GM18517 (cell line): ENCODE measurements at regions not wholly inside any gene's neighbourhood (a gene's known extent, or its start where the extent isn't known, plus 50 kb on each side); places are given as distances from the start of the nearest gene placed in this dataset.

Experiments
- ATAC-seq: cut with Tn5 transposase; IDR thresholded peaks from one replicate; pipeline ENCODE4 v1.9.1; 2021; ENCODE audit warnings: mild to moderate bottlenecking, moderate library complexity; ENCODE audit not compliant: unreplicated experiment

DNA sequence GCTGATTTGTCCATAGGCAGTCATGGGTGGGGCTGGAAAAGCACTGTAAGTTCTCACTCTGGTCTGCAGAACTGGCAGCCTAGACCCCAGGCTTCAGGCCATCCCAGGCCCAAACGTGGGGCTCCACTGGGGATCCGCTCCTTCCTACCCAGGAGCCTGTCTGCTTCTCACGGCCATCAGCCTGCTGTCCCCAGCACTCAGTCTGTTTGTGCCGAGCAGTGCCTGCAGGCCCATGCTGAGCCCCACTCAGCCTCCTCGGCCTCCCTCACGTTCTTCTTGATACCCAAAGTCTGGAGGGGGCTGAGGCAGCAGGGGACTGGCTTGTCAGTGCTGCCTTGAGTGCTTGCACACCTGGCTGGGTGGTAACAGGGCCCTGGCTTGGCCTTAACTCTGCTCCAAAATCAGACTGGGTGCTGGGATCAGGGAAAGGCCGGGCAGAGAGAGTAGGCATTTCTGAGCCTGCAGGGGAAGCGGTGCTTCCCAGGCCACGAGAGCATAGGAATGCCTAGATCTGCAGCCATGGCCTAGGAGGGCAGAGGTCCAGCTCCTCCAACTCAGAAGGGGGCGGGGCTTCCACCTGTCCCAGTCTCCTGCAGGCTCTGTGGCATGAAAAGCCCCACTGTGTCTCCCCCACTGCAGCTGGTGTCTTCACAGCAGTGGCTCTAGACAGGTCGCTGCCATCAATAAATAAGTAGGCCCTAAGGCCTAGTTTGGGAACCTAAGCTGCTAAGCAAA is 772.4 kb upstream of the FBXO33 start:
- no peak for ATAC-seq

GRCh38 chr14:40199101-40199500 is 766.9 kb upstream of the FBXO33 start:
- no peak for ATAC-seq

GRCh38 chr14:40197344-40197743 is 765.1 kb upstream of the FBXO33 start:
- no peak for ATAC-seq

DNA sequence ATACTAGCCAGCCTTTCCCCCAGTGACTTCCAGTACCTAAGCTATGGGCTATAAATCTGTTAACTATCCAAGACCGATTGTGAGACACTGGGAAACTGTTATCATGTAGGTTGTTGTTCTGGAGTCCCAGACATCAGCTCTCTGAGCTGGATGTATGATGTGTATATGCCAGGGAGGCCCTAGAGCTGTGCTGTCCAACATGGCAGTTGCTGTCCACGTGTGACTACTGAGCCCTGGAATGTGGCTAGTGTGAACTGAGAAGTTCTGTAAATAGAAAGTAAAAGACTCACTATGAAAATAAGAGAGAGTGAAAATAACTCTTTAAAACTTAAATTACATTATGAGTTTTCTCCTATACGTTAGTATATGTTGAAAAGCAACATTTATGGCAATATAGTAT is 755.8 kb upstream of the FBXO33 start:
- ATAC-seq, result no peak

DNA sequence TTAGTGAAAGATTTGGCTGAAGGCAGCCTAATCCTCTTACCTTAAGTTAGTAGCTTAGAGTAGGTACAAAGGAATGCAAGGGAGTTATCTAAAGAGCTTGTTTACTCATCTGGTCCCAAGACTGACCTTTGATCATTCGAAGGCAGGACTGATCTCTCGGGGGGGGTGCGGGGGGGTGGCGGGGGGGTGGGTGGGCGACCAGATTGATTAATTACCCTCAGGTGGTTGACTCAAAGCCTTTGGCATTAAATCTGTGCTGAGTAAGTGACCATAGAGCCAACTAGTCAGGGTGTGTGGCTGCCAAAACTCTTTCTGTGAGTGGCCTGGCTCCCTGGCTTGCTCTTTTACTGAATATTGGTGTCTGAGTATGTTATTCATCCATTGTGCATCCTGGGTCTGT is 731.9 kb upstream of the FBXO33 start:
- ATAC-seq, result no peak

- ATAC-seq, result no peak
These were observed 707.4 kb upstream of the FBXO33 start for GRCh38 chr14:40139657-40140056.

DNA sequence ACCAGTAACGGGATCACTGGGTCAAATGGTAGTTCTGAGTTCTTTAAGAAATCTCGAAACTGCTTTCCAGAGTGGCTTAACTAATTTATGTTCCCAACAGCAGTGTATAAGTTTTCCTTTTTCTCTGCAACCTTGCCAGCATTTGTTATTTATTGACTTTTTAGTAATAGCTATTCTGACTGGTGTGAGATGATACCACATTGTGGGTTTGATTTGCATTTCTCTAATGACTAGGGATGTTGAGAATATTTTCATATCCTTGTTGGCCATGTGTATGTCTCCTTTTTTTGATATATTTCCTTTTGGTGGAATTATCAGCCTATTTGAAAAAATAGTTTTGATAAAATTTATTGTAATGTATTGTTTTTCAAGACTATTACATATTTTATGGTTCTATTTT is 701.2 kb upstream of the FBXO33 start:
- no peak for ATAC-seq

DNA sequence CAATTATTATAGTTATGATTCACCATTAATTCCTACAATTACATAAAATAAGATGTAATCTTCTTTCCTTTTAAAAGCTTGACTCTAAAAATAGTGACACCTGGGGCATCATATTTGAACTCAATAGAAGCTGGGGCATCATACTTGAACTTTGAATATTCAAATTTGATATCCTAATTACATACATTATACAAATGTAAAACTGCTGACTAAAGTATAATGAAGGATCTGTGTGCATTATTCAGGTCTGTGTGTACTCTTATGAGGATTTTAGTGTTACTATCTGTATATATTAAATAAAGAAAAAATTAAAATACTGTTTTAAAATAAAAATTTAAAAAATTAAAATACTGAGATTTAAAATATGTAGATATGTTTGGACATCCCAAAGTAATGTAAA is 696.9 kb upstream of the FBXO33 start:
- no peak for ATAC-seq

GRCh38 chr14:40123816-40124215 is 691.6 kb upstream of the FBXO33 start:
- ATAC-seq, result no peak

- no peak for ATAC-seq
These were observed 690.9 kb upstream of the FBXO33 start for GRCh38 chr14:40122968-40123648.

GRCh38 chr14:40119765-40120164 is 687.5 kb upstream of the FBXO33 start:
- ATAC-seq, result no peak

GRCh38 chr14:40119321-40119720 is 687.1 kb upstream of the FBXO33 start:
- ATAC-seq, result no peak

DNA sequence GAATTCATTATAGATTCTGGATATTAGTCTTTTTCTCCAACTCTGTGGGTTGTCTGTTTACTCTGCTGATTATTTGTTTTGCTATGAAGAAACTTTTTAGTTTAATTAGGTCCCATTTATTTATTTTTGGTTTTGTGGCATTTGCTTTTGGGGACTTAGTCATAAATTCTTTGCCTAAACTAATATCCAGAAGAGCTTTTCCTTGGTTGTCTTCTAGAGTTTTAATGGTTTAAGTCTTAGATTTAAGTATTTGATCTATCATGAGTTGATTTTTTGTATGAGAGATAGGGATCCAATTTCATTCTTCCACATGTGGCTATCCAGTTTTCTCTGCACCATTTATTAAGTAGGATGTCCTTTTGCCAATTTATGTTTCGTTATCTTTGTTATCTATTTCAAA is 683.4 kb upstream of the FBXO33 start:
- no peak for ATAC-seq

DNA sequence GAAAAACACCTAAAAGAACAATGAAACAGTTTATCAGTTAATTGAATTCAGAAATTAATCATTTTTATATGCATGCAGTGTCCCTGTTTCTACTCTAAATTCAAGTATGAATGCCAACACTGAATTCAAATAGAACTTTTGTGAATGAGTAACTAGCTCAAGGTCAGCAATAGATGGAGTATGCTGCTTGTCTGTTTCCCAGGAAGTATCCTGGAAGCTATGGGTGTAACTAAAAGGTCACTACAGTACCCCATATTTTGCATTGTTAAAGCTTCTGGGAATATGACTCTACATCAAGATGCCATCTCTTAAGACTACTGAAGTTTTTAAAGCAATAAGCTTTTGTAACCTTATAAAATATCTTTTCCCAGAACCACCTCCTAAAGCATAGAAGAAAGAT is 681.4 kb upstream of the FBXO33 start:
- no peak for ATAC-seq

GRCh38 chr14:40100544-40101196 is 668.4 kb upstream of the FBXO33 start:
- no peak for ATAC-seq

DNA sequence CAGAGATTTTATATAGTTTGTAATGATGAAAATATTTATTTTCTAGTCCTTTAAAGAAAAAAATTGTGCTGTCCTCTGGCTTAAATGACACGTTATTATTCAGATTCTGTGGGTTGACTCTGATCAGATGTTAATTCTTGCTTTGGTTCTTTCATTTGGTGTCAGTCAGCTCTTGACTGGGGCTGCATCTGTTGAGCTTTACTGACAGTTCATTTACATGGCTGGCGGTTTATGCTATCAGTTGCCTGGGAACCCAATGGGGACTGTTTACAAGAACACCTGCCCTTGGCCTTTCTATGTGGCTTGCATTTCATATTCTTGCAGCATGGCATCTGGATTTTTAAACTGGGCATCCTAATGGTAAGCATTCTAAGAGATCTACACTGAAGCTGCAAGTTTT is 667.1 kb upstream of the FBXO33 start:
- ATAC-seq, result no peak

- ATAC-seq, result no peak
These were observed 666.2 kb upstream of the FBXO33 start for GRCh38 chr14:40098468-40098867.

GRCh38 chr14:40096968-40097367 is 664.7 kb upstream of the FBXO33 start:
- ATAC-seq, result no peak

DNA sequence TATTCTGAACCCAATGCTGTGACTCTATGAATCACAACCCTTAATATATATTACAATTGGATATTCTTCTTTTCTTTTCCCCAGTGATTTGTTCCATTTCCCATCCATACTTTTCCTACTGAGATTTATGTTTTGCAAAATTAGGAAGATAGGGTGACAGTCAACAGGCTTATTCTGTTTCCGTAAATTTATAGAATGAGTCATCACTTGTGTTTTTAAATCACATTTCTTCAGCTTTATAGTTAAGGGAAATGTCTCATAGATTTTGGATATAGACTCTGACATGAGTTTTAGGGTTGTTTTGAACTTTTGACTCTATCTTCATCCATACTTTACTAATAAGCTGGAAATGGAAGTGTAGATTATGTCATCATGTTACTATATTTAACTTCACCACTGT is 661.6 kb upstream of the FBXO33 start:
- ATAC-seq, result no peak

DNA sequence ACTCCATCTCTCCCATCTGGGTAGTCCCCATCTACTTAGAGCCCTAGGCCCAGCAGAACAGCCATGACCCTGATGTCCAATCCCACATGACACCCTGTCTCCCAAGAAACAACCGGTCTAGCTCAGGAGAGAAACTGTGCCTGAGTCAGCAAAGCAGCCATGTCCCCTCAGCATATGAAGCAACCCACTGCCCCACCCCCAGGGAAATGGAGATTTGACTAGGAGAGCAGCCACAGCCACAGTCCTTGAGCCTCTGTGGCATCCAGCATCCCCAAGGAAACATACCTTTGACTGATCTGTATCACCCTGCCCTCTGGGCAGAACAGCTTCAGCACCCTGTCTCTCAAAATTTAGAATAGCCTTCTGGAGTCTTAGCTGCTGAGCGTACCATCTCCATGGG is 641.9 kb upstream of the FBXO33 start:
- no peak for ATAC-seq

DNA sequence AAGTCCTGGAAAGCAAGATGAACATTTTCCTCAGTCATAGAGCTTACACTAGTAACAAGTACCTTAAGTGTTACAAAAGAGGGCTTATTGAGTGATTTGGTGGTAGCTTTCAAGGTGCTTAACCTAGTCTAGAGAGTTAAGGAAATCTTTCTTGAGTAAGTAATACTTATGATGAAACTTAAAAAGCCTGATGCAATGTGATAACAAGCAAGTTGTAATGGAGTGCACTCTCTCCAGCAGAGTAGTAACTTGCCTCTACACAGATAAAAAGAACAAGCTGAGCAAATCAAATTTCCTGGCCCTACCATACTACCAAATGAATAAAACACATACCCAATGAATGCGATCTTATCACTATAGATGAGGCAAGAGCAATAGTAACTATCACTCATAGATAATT is 639.9 kb upstream of the FBXO33 start:
- no peak for ATAC-seq
